Smooth muscle cell (in vitro differentiated cells): ENCODE measurements at regions not wholly inside any gene's neighbourhood (a gene's known extent, or its start where the extent isn't known, plus 50 kb on each side); places are given as distances from the start of the nearest gene placed in this dataset.

ENCODE experiments used
- DNase-seq: peaks from one replicate; lab custom pipeline; 2025; ENCODE audit not compliant: unreplicated experiment; lab: John Stamatoyannopoulos, UW
- H2AFZ ChIP-seq: fragments of 200-600 bp; sonication (generic); 2 replicates; pipeline ENCODE4 v1.6.0; 2016; ENCODE audit warnings: antibody characterized with exemption, low read depth, mild to moderate bottlenecking
- H3F3A ChIP-seq: fragments of 200-600 bp; sonication (generic); 2 replicates; pipeline ENCODE4 v1.6.0; 2017; ENCODE audit warnings: antibody characterized with exemption, low read depth
- H3K27ac ChIP-seq: fragments of 200-600 bp; sonication (generic); 2 replicates; pipeline ENCODE4 v1.5.1; 2016; ENCODE audit warnings: low read depth, mild to moderate bottlenecking
- H3K27me3 ChIP-seq: fragments of 200-600 bp; sonication (generic); 2 replicates; pipeline ENCODE4 v1.6.1; 2016; ENCODE audit warnings: low read depth, mild to moderate bottlenecking
- H3K36me3 ChIP-seq: fragments of 200-600 bp; sonication (generic); 2 replicates; pipeline ENCODE4 v1.5.1; 2016; ENCODE audit warnings: low read depth
- H3K4me1 ChIP-seq: fragments of 200-600 bp; sonication (generic); 2 replicates; pipeline ENCODE4 v1.5.1; 2016; ENCODE audit warnings: low read depth
- H3K4me2 ChIP-seq: fragments of 200-600 bp; sonication (generic); 2 replicates; pipeline ENCODE4 v1.6.0; 2016; ENCODE audit warnings: mild to moderate bottlenecking
- H3K4me3 ChIP-seq: fragments of 200-600 bp; sonication (generic); 2 replicates; pipeline ENCODE4 v1.5.1; 2016; ENCODE audit warnings: mild to moderate bottlenecking
- H3K79me2 ChIP-seq: fragments of 200-600 bp; sonication (generic); 2 replicates; pipeline ENCODE4 v1.6.0; 2016; ENCODE audit warnings: low read depth, mild to moderate bottlenecking
- H3K9ac ChIP-seq: fragments of 200-600 bp; sonication (generic); 2 replicates; pipeline ENCODE4 v1.6.0; 2016; ENCODE audit warnings: low read depth
- H3K9me3 ChIP-seq: fragments of 200-600 bp; sonication (generic); replicated peaks from 2 replicates; pipeline ENCODE4 v1.5.1; 2016; ENCODE audit warnings: low read depth
- H4K20me1 ChIP-seq: fragments of 200-600 bp; sonication (generic); 2 replicates; pipeline ENCODE4 v1.6.0; 2016; ENCODE audit warnings: low read depth
- WGBS: methylation state at CpG from one replicate; pipeline ENCODE4 v1.1.7; 2016; ENCODE audit warnings: low lambda C conversion rate; 5-methylcytosine and 5-hydroxymethylcytosine counted together
- TF ChIP-seq, protein P1 (sequence below): fragments of 200-600 bp; sonication (generic); IDR thresholded peaks from 2 replicates; pipeline ENCODE4 v1.5.1; 2017; ENCODE audit warnings: borderline replicate concordance, mild to moderate bottlenecking, antibody characterized with exemption; ENCODE audit not compliant: insufficient read depth, poor library complexity, severe bottlenecking

DNA sequence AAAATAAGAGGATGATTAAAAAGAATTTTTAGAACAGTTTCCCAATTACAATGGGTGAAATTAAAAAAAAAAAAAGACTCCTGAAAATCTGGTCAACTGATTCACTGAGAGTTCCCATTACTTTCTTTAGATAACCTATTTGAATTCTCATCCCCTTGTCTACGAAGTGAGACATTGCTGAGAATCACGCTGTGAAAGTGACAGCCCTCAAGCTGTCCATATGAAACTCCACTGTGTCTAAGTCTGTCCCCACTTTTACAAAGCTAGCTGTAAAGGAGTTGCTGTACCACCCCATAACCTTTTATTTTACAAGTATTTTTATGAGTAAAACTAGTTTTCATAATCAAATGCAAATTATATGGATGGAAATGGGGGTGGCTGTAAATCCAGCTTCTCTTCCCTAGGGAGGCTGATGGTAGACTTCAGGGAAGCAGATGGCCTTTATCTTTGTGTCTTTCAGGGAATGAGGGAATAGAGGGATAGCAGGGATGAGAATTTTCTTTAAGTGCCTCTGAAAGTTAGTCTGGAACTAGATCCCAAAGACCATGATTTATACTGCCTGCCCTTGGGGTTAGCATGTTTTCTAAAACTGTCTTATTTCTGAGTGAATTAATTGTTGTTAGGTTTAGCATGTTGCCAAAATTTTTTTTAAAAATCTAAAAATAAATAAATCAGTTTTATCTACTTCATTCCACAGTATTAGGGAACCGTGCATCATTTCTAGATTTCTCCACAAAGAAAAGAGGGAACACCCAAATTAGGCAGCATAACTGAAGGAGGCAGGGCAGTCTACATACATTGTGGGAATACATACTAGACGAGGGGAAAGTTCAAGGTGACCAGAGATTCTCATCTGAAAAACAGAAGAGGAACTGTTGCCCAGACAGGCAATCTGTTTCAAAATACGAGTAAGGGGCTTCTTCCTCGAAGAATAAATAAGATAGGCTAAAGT lies 1219.1 kb downstream of the UQCRFS1 start:
- Histone ChIP-seq H3K4me3 (no peak overlapping the region), H3K9me3 (no peaks in the 10 kb centered on the region), H3K27me3 (no peaks in the 10 kb centered on the region), H3K36me3 (no peaks in the 10 kb centered on the region), H2AFZ (no peak overlapping the region), H3K79me2 (no peaks in the 10 kb centered on the region), H3K4me2 (no peak overlapping the region), H3K27ac (no peak overlapping the region), H4K20me1 (no peaks in the 10 kb centered on the region), H3K4me1 (no peaks in the 10 kb centered on the region), H3F3A (no peaks in the 10 kb centered on the region), H3K9ac (no peak overlapping the region)
- TF ChIP-seq, protein P1, sequence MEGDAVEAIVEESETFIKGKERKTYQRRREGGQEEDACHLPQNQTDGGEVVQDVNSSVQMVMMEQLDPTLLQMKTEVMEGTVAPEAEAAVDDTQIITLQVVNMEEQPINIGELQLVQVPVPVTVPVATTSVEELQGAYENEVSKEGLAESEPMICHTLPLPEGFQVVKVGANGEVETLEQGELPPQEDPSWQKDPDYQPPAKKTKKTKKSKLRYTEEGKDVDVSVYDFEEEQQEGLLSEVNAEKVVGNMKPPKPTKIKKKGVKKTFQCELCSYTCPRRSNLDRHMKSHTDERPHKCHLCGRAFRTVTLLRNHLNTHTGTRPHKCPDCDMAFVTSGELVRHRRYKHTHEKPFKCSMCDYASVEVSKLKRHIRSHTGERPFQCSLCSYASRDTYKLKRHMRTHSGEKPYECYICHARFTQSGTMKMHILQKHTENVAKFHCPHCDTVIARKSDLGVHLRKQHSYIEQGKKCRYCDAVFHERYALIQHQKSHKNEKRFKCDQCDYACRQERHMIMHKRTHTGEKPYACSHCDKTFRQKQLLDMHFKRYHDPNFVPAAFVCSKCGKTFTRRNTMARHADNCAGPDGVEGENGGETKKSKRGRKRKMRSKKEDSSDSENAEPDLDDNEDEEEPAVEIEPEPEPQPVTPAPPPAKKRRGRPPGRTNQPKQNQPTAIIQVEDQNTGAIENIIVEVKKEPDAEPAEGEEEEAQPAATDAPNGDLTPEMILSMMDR = no peak
- WGBS = 80% methylated on average over 6 of the region's 6 CpGs
- DNase-seq = no peak

GRCh38 chr19:27986299-27986698 lies 1226.7 kb downstream of the UQCRFS1 start:
- H3F3A ChIP-seq = no peaks in the 10 kb centered on the region
- H3K4me3 ChIP-seq = no peak overlapping the region
- H3K36me3 ChIP-seq = no peaks in the 10 kb centered on the region
- TF ChIP-seq, protein P1 = no peak
- H3K9me3 ChIP-seq = no peaks in the 10 kb centered on the region
- H3K27ac ChIP-seq = no peak overlapping the region
- no peak overlapping the region for H3K4me2 ChIP-seq
- H3K4me1 ChIP-seq = no peaks in the 10 kb centered on the region
- H2AFZ ChIP-seq = no peak overlapping the region
- H3K27me3 ChIP-seq = peaks cover 5% of the 10 kb centered on the region
- no peaks in the 10 kb centered on the region for H4K20me1 ChIP-seq
- 81% methylated on average over 1 of the region's 1 CpG for WGBS
- no peaks in the 10 kb centered on the region for H3K79me2 ChIP-seq
- DNase-seq = no peak
- H3K9ac ChIP-seq = no peak overlapping the region

DNA sequence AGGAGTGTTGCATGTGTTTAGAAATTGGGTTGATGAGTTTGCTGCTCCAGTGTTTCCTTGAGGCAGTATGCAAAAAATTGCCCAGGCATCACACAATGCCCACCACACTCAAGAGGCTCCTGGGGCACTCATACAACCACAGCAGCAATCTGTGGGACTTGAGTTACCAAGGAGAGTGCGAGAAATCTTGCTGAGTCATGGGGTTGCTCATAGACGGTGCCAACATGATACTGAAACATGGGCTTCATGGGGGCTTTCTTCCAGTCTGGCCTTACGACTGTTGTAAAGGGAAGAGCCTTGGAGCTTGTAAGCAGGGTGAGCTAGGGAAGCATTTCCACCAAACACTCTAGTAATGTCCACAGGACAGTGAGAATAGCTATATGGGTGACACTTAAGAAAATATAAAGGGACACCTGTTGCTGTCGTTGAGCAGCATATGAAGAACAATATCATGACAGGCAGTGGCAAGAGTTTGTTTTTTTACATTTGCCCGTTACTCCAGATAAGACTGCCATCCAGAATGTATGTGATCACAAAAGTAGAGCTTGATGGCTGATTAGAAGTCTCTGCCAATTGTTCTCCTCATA lies 1237.4 kb downstream of the UQCRFS1 start:
- H3K4me3 ChIP-seq = no peak overlapping the region
- H3K36me3 ChIP-seq = no peaks in the 10 kb centered on the region
- H4K20me1 ChIP-seq = no peaks in the 10 kb centered on the region
- DNase-seq = no peak
- WGBS = 79% methylated on average over 5 of the region's 5 CpGs
- H3K9me3 ChIP-seq = no peaks in the 10 kb centered on the region
- no peaks in the 10 kb centered on the region for H3K4me1 ChIP-seq
- H3K9ac ChIP-seq = no peak overlapping the region
- no peak overlapping the region for H3K27ac ChIP-seq
- H3F3A ChIP-seq = peaks cover 8% of the 10 kb centered on the region
- no peaks in the 10 kb centered on the region for H3K79me2 ChIP-seq
- H2AFZ ChIP-seq = no peak overlapping the region
- H3K4me2 ChIP-seq = no peak overlapping the region
- no peaks in the 10 kb centered on the region for H3K27me3 ChIP-seq
- TF ChIP-seq, protein P1 = no peak
